GM23338 (cell line): ENCODE measurements at regions not wholly inside any gene's neighbourhood (a gene's known extent, or its start where the extent isn't known, plus 50 kb on each side); places are given as distances from the start of the nearest gene placed in this dataset.

ENCODE experiments used
- ATAC-seq: fragments of 200-7000 bp; cut with Tn5 transposase; 3 replicates; pipeline ENCODE4 v1.9.1; 2020
- DNase-seq: peaks from one replicate; pipeline ENCODE4 v3.0.0-alpha.2; 2015; ENCODE audit warnings: low spot score
- H2AFZ ChIP-seq: fragments of 200-600 bp; sonication (generic); 2 replicates; pipeline ENCODE4 v1.8.0; 2016; ENCODE audit warnings: antibody characterized with exemption, mild to moderate bottlenecking, moderate library complexity
- H3F3A ChIP-seq: fragments of 200-600 bp; sonication (generic); replicated peaks from 2 replicates; pipeline ENCODE4 v1.8.0; 2017; ENCODE audit warnings: antibody characterized with exemption, mixed run types, low read depth
- H3K27ac ChIP-seq: fragments of 200-600 bp; sonication (generic); 2 replicates; pipeline ENCODE4 v1.6.1; 2016; ENCODE audit warnings: low read depth
- H3K27me3 ChIP-seq: fragments of 200-600 bp; sonication (generic); 2 replicates; pipeline ENCODE4 v1.8.0; 2016; ENCODE audit warnings: mild to moderate bottlenecking, mixed run types, moderate library complexity; ENCODE audit not compliant: insufficient read depth
- H3K36me3 ChIP-seq: fragments of 200-600 bp; sonication (generic); 2 replicates; pipeline ENCODE4 v1.8.0; 2016; ENCODE audit warnings: mild to moderate bottlenecking; ENCODE audit not compliant: insufficient read depth
- H3K4me1 ChIP-seq: fragments of 200-600 bp; sonication (generic); 2 replicates; pipeline ENCODE4 v1.8.0; 2016; ENCODE audit warnings: mild to moderate bottlenecking, moderate library complexity; ENCODE audit not compliant: insufficient read depth
- H3K4me2 ChIP-seq: fragments of 200-600 bp; sonication (generic); 2 replicates; pipeline ENCODE4 v1.7.1; 2017; ENCODE audit warnings: mixed run types
- H3K4me3 ChIP-seq: fragments of 200-600 bp; sonication (generic); 2 replicates; pipeline ENCODE4 v1.6.1; 2016; ENCODE audit warnings: mixed run types
- H3K79me2 ChIP-seq: fragments of 200-600 bp; sonication (generic); replicated peaks from 2 replicates; pipeline ENCODE4 v1.8.0; 2017; ENCODE audit warnings: mild to moderate bottlenecking; ENCODE audit not compliant: insufficient read depth
- H3K9me2 ChIP-seq: fragments of 200-600 bp; sonication (generic); 2 replicates; pipeline ENCODE4 v1.8.0; 2017; ENCODE audit not compliant: insufficient read depth
- H4K20me1 ChIP-seq: fragments of 200-600 bp; sonication (generic); replicated peaks from 2 replicates; pipeline ENCODE4 v1.8.0; 2017; ENCODE audit warnings: mild to moderate bottlenecking; ENCODE audit not compliant: insufficient read depth
- H3K27ac Mint-ChIP-seq: 2 replicates; pipeline ENCODE4 v1.8.0; 2020; ENCODE audit warnings: inconsistent platforms, mild to moderate bottlenecking, moderate library complexity, mixed read lengths
- H3K27me3 Mint-ChIP-seq: 3 replicates; pipeline ENCODE4 v1.8.0; 2022; ENCODE audit warnings: low read depth, mild to moderate bottlenecking, moderate library complexity, mixed read lengths, inconsistent platforms; ENCODE audit not compliant: insufficient read depth, poor library complexity
- H3K36me3 Mint-ChIP-seq: 3 replicates; pipeline ENCODE4 v1.8.0; 2021; ENCODE audit warnings: low read depth, mild to moderate bottlenecking, inconsistent platforms, moderate library complexity, mixed read lengths
- H3K4me1 Mint-ChIP-seq: 3 replicates; pipeline ENCODE4 v1.8.0; 2020; ENCODE audit warnings: mild to moderate bottlenecking, inconsistent platforms, mixed read lengths
- H3K4me3 Mint-ChIP-seq: 3 replicates; pipeline ENCODE4 v1.8.0; 2021; ENCODE audit warnings: moderate library complexity, mild to moderate bottlenecking, inconsistent platforms, mixed read lengths
- H3K9me3 Mint-ChIP-seq: 3 replicates; pipeline ENCODE4 v1.8.0; 2020; ENCODE audit warnings: moderate library complexity, mild to moderate bottlenecking, inconsistent platforms, mixed read lengths
- CREB1 ChIP-seq: fragments of 250-450 bp; sonication (Bioruptor Pico); IDR thresholded peaks from 2 replicates; pipeline ENCODE4 v1.5.0; 2020; ENCODE audit warnings: low read depth, mild to moderate bottlenecking, moderate library complexity
- CTCF ChIP-seq, 2 experiments: fragments of 200-600 bp in 1 of 2; sonication (generic) in 1 of 2; conservative IDR thresholded peaks; 2 replicates each; pipeline versions ENCODE4 v1.5.1 to v1.6.1; 2016 to 2017; ENCODE audit warnings: antibody characterized with exemption in 2 of 2, low read depth in 2 of 2, mild to moderate bottlenecking in 2 of 2, moderate library complexity in 1 of 2
- EZH2 ChIP-seq: fragments of 200-600 bp; sonication (generic); IDR thresholded peaks from one replicate; pipeline ENCODE4 v1.8.0; 2017; ENCODE audit warnings: antibody characterized with exemption, mild to moderate bottlenecking, low read depth; ENCODE audit not compliant: unreplicated experiment
- EZH2phosphoT487 ChIP-seq: fragments of 200-600 bp; sonication (generic); IDR thresholded peaks from one replicate; pipeline ENCODE4 v1.8.1; 2018; ENCODE audit warnings: antibody characterized with exemption; ENCODE audit not compliant: unreplicated experiment
- JUNB ChIP-seq: IDR thresholded peaks from one replicate; pipeline ENCODE4 v1.6.1; 2016; ENCODE audit warnings: antibody characterized with exemption; ENCODE audit not compliant: unreplicated experiment
- NANOG ChIP-seq: IDR thresholded peaks from 2 replicates; pipeline ENCODE4 v1.6.1; 2016; ENCODE audit warnings: antibody characterized with exemption, borderline replicate concordance
- POLR2AphosphoS5 ChIP-seq: IDR thresholded peaks from 2 replicates; pipeline ENCODE4 v1.6.1; 2016; ENCODE audit warnings: antibody characterized with exemption, low read depth
- REST ChIP-seq: IDR thresholded peaks from one replicate; pipeline ENCODE4 v1.6.1; 2018; ENCODE audit warnings: antibody characterized with exemption; ENCODE audit not compliant: unreplicated experiment
- STAT1 ChIP-seq: IDR thresholded peaks from one replicate; pipeline ENCODE4 v1.6.1; 2016; ENCODE audit warnings: antibody characterized with exemption; ENCODE audit not compliant: unreplicated experiment
- ZNF114 ChIP-seq: fragments of 250-450 bp; sonication (Bioruptor Pico); IDR thresholded peaks from 2 replicates; pipeline ENCODE4 v1.5.0; 2020; ENCODE audit warnings: mild to moderate bottlenecking, moderate library complexity
- ZNF331 ChIP-seq: fragments of 250-450 bp; sonication (Bioruptor Pico); IDR thresholded peaks from 2 replicates; pipeline ENCODE4 v1.5.0; 2020; ENCODE audit warnings: low read depth, mild to moderate bottlenecking, moderate library complexity
- ZNF462 ChIP-seq: fragments of 250-450 bp; sonication (Bioruptor Pico); IDR thresholded peaks from 2 replicates; pipeline ENCODE4 v1.5.0; 2020; ENCODE audit warnings: mild to moderate bottlenecking, moderate library complexity
- TF ChIP-seq, protein P1 (sequence below): IDR thresholded peaks from 2 replicates; pipeline ENCODE4 v1.6.1; 2016; ENCODE audit warnings: antibody characterized with exemption

DNA sequence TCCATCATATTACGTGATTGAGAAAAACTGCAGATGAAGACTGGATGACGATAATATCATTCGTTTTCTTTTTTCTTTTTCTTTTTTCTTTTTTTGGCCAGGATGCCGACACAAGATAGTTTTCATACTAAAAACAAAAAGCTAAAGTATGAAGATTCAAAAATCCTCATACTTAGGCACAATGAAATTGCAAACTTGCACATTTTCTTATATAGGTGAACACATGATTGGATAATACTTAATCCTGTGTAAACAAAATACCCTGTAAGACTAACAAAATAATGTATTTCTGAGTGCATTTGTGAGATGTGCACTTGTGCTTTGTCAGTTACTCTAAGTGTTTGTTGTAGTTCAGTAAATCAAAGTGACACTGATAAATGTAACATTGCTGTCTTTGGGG, 568.9 kb downstream of the ANKRD50 start:
- Mint-ChIP-seq H3K36me3 (0 out of 3 replicates have a peak, but pooled peaks cover 4% of the 10 kb centered on the region), H3K27ac (no peak overlapping the region), H3K27me3 (no peaks in the 10 kb centered on the region), H3K9me3 (peaks cover 5% of the 10 kb centered on the region), H3K4me1 (no peaks in the 10 kb centered on the region), H3K4me3 (no peak overlapping the region)
- Histone ChIP-seq H3K27me3 (no peaks in the 10 kb centered on the region), H2AFZ (no peak overlapping the region), H3K4me3 (no peak overlapping the region), H3K27ac (no peak overlapping the region), H3K4me1 (no peaks in the 10 kb centered on the region), H3F3A (no peaks in the 10 kb centered on the region), H3K79me2 (no peaks in the 10 kb centered on the region), H4K20me1 (no peaks in the 10 kb centered on the region), H3K36me3 (no peaks in the 10 kb centered on the region), H3K4me2 (no peak overlapping the region), H3K9me2 (no peaks in the 10 kb centered on the region)
- TF ChIP-seq, protein P1, sequence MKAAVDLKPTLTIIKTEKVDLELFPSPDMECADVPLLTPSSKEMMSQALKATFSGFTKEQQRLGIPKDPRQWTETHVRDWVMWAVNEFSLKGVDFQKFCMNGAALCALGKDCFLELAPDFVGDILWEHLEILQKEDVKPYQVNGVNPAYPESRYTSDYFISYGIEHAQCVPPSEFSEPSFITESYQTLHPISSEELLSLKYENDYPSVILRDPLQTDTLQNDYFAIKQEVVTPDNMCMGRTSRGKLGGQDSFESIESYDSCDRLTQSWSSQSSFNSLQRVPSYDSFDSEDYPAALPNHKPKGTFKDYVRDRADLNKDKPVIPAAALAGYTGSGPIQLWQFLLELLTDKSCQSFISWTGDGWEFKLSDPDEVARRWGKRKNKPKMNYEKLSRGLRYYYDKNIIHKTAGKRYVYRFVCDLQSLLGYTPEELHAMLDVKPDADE = no peak
- TF ChIP-seq CTCF (conservative IDR thresholded peaks at IDR 0.05; ENCODE audit: low read depth in 2 of 2) = no peak
- TF ChIP-seq STAT1 = no peak
- TF ChIP-seq JUNB = no peak
- no peak for TF ChIP-seq REST
- TF ChIP-seq POLR2AphosphoS5 = no peak
- no peak for TF ChIP-seq NANOG
- TF ChIP-seq EZH2phosphoT487 = no peak
- no peak for TF ChIP-seq ZNF114 (CRISPR knock-in tag)
- no peak for TF ChIP-seq EZH2
- no peak for TF ChIP-seq ZNF331 (CRISPR knock-in tag)
- TF ChIP-seq ZNF462 (CRISPR knock-in tag) = no peak
- no peak for TF ChIP-seq CREB1 (CRISPR knock-in tag)
- DNase-seq (no peak), ATAC-seq (no peak)
